Panc1 (cell line): ENCODE measurements at regions not wholly inside any gene's neighbourhood (a gene's known extent, or its start where the extent isn't known, plus 50 kb on each side); places are given as distances from the start of the nearest gene placed in this dataset.

ENCODE experiments used
- POLR2AphosphoS5 ChIP-seq: IDR thresholded peaks from 2 replicates; pipeline ENCODE4 v1.6.1; 2012; ENCODE audit warnings: mild to moderate bottlenecking, low read depth, low read length, moderate library complexity
- SIN3A ChIP-seq: IDR thresholded peaks from 2 replicates; pipeline ENCODE4 v1.6.1; 2012; ENCODE audit warnings: low read depth, mild to moderate bottlenecking, low read length, moderate library complexity, borderline replicate concordance; ENCODE audit not compliant: insufficient read depth
- TCF7L2 ChIP-seq: IDR thresholded peaks from 2 replicates; pipeline ENCODE4 v1.6.1; 2011; ENCODE audit warnings: mild to moderate bottlenecking, low read depth, low read length, inconsistent platforms
- TF ChIP-seq, protein P1 (sequence below): fragments of 450-650 bp; IDR thresholded peaks from 2 replicates; pipeline ENCODE4 v1.5.1; 2017; ENCODE audit warnings: mild to moderate bottlenecking
- TF ChIP-seq, protein P2 (sequence below), 2 experiments: IDR thresholded peaks; 2 replicates each; pipeline ENCODE4 v1.6.1; 2011 to 2012; ENCODE audit warnings: low read depth in 2 of 2, control low read depth in 1 of 2, low read length in 1 of 2, mild to moderate bottlenecking in 1 of 2, moderate library complexity in 1 of 2; ENCODE audit not compliant: insufficient read depth in 1 of 2

DNA sequence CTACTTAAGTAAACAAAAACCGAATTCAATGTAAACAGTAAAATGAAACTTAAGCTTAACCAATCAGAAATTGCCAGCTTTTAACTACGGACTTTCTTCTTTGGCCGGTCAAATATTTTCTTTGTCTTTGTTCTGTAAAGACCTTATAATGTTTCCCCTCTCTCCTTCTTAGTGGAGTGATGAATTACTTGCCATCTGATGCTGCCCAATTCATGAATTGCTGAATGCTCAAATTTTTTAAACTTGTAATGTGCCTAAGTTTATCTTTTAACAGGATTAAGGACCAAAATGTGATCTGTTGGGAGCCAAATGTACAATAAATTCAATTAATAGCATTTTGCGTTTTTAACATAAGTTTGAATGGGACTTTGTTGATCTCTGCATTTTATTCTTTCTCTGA is 345.8 kb upstream of the CBLB start:
- TF ChIP-seq, protein P1, sequence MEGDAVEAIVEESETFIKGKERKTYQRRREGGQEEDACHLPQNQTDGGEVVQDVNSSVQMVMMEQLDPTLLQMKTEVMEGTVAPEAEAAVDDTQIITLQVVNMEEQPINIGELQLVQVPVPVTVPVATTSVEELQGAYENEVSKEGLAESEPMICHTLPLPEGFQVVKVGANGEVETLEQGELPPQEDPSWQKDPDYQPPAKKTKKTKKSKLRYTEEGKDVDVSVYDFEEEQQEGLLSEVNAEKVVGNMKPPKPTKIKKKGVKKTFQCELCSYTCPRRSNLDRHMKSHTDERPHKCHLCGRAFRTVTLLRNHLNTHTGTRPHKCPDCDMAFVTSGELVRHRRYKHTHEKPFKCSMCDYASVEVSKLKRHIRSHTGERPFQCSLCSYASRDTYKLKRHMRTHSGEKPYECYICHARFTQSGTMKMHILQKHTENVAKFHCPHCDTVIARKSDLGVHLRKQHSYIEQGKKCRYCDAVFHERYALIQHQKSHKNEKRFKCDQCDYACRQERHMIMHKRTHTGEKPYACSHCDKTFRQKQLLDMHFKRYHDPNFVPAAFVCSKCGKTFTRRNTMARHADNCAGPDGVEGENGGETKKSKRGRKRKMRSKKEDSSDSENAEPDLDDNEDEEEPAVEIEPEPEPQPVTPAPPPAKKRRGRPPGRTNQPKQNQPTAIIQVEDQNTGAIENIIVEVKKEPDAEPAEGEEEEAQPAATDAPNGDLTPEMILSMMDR: no peak
- TF ChIP-seq POLR2AphosphoS5 (no peak), SIN3A (no peak), TCF7L2 (no peak)
- TF ChIP-seq, protein P2, sequence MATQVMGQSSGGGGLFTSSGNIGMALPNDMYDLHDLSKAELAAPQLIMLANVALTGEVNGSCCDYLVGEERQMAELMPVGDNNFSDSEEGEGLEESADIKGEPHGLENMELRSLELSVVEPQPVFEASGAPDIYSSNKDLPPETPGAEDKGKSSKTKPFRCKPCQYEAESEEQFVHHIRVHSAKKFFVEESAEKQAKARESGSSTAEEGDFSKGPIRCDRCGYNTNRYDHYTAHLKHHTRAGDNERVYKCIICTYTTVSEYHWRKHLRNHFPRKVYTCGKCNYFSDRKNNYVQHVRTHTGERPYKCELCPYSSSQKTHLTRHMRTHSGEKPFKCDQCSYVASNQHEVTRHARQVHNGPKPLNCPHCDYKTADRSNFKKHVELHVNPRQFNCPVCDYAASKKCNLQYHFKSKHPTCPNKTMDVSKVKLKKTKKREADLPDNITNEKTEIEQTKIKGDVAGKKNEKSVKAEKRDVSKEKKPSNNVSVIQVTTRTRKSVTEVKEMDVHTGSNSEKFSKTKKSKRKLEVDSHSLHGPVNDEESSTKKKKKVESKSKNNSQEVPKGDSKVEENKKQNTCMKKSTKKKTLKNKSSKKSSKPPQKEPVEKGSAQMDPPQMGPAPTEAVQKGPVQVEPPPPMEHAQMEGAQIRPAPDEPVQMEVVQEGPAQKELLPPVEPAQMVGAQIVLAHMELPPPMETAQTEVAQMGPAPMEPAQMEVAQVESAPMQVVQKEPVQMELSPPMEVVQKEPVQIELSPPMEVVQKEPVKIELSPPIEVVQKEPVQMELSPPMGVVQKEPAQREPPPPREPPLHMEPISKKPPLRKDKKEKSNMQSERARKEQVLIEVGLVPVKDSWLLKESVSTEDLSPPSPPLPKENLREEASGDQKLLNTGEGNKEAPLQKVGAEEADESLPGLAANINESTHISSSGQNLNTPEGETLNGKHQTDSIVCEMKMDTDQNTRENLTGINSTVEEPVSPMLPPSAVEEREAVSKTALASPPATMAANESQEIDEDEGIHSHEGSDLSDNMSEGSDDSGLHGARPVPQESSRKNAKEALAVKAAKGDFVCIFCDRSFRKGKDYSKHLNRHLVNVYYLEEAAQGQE (IDR thresholded peaks at IDR 0.05; ENCODE audit: insufficient read depth in 1 of 2, low read depth in 2 of 2, low read length in 1 of 2): no peak
